Right atrium auricular region (tissue), 2 donors: ENCODE measurements at regions not wholly inside any gene's neighbourhood (a gene's known extent, or its start where the extent isn't known, plus 50 kb on each side); places are given as distances from the start of the nearest gene placed in this dataset.

Source experiments
- DNase-seq: peaks from one replicate; pipeline ENCODE4 v3.0.0-alpha.2; 2019; ENCODE audit warnings: low spot score
- H3K27ac ChIP-seq, 2 donors: fragments of 200-600 bp; sonication (generic); 1 replicate in 1 of 2; 2 replicates in 1 of 2; pipeline ENCODE4 v1.5.1; 2016 to 2019
- H3K27me3 ChIP-seq, 2 donors: fragments of 200-600 bp; sonication (generic); one replicate each; pipeline versions ENCODE4 v1.5.1 to v1.6.0; 2017 to 2019
- H3K36me3 ChIP-seq: fragments of 200-600 bp; sonication (generic); one replicate; pipeline ENCODE4 v1.5.1; 2016
- H3K4me1 ChIP-seq, 2 donors: fragments of 200-600 bp; sonication (generic); one replicate each; pipeline versions ENCODE4 v1.5.1 to v1.6.0; 2017 to 2019
- H3K4me3 ChIP-seq, 2 donors: fragments of 200-600 bp; sonication (generic); 1 replicate in 1 of 2; 2 replicates in 1 of 2; pipeline ENCODE4 v1.5.1; 2017 to 2019; ENCODE audit warnings: mild to moderate bottlenecking in 1 of 2, moderate library complexity in 1 of 2
- H3K9me3 ChIP-seq, 2 donors: fragments of 200-600 bp; sonication (generic); one replicate each; pipeline ENCODE4 v1.5.1; 2019
- TF ChIP-seq, protein P1 (sequence below), 2 donors: fragments of 200-600 bp; sonication (generic); IDR thresholded peaks; one replicate each; pipeline ENCODE4 v1.5.1; 2019; ENCODE audit warnings: antibody characterized with exemption in 2 of 2

DNA sequence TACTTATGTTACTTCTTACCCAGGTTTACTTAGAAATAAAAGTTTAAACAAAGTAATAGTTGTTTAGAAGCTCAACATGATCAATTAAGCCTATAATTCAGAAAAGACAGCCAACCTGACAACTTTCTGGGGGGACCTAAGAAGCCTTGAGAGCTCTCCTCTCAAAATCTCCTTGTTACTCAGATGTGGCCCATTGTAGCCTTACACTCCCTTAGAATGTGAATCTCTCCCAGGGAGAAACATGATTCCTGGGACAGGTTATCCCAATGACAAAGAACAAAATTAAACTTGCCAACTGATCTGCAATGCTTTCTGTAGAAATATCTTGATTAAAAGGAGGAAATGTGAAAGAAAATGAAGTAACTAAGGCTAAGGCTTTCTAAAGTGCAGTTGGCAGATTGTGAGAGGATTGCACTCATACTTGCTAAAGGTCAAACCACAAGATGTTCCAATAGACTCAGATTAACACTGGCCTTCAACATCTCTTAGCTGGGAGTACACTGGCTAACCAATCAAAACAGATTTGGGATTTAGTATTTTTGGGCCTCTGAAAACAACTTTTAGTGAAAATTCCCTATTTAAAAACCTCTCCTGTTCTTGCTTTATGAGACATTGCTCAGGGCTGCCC lies 72.3 kb upstream of the TMX1 start:
- Histone ChIP-seq H3K4me1 (no peaks in the 10 kb centered on the region), H3K27me3 (no peaks in the 10 kb centered on the region), H3K36me3 (no peaks in the 10 kb centered on the region), H3K4me3 (no peak overlapping the region), H3K9me3 (no peaks in the 10 kb centered on the region), H3K27ac (peak overlapping the region in 1 of 2 donors; percentile 7)
- TF ChIP-seq, protein P1, sequence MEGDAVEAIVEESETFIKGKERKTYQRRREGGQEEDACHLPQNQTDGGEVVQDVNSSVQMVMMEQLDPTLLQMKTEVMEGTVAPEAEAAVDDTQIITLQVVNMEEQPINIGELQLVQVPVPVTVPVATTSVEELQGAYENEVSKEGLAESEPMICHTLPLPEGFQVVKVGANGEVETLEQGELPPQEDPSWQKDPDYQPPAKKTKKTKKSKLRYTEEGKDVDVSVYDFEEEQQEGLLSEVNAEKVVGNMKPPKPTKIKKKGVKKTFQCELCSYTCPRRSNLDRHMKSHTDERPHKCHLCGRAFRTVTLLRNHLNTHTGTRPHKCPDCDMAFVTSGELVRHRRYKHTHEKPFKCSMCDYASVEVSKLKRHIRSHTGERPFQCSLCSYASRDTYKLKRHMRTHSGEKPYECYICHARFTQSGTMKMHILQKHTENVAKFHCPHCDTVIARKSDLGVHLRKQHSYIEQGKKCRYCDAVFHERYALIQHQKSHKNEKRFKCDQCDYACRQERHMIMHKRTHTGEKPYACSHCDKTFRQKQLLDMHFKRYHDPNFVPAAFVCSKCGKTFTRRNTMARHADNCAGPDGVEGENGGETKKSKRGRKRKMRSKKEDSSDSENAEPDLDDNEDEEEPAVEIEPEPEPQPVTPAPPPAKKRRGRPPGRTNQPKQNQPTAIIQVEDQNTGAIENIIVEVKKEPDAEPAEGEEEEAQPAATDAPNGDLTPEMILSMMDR (IDR thresholded peaks at IDR 0.05): no peak
- no peak for DNase-seq

DNA sequence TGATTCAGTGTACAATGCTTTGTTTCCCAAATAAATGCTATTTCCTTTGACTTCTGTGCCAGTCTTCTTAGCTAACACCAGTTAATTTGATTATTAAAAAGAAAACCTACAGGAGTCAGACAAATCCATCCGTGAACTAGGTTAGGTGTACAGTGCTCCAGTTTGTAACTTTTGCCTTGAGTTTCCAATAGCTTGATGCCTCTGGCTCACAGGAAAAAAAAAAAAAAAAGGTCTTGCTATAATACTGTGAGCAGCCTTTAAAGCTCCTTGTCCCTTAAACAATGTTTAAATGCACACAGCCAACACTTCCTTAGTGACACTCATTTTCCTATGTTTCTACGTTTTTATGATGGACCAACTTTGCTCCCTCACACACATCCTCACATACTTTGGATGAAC lies 71.8 kb upstream of the TMX1 start:
- Histone ChIP-seq H3K4me1 (no peaks in the 10 kb centered on the region), H3K36me3 (no peaks in the 10 kb centered on the region), H3K27ac (peak overlapping the region in 1 of 2 donors; percentile 7), H3K9me3 (no peaks in the 10 kb centered on the region), H3K4me3 (no peak overlapping the region), H3K27me3 (no peaks in the 10 kb centered on the region)
- no peak for DNase-seq
- TF ChIP-seq, protein P1 (IDR thresholded peaks at IDR 0.05): no peak

DNA sequence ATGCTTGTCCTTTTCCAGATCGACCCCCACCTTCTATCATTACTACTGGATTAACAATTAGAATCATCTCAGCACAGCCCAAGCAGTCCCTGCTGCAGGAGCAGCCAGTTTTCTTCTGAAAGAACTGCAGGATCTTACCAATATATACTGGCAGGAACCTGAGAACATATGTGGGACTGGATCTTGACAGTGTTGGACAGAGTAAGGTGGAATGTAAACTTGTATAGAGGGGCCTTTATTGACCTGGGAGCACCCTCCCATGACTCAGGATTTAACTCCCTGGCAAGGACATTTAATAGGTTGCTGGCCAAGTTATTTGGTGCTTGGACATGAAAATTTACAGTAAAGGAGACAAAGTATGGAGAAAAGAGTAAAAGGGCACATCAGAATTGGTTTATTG lies 66.2 kb upstream of the TMX1 start:
- TF ChIP-seq, protein P1 (IDR thresholded peaks at IDR 0.05): no peak
- Histone ChIP-seq H3K4me1 (no peaks in the 10 kb centered on the region), H3K27ac (no peak overlapping the region), H3K27me3 (no peaks in the 10 kb centered on the region), H3K36me3 (no peaks in the 10 kb centered on the region), H3K4me3 (no peak overlapping the region), H3K9me3 (no peaks in the 10 kb centered on the region)
- no peak for DNase-seq

DNA sequence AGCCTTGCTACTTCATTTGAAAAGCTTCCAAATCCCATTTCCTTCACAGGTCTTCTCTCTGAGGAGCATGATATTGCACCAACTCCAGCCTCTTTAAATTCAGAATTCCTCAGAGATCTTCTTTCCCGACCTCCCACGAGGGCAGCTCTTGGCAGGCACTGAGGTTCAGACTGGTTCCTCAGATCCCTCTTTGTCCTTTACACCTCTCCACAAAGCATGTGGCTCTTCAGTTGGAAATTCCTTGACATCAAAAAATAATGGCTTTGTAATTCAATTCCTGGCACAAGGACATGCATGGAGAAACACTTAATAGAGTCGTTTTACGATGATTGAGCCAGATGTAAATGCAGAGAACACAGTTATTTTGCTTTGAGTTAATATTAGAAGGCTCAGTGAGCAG lies 63.2 kb upstream of the TMX1 start:
- Histone ChIP-seq H3K4me1 (no peaks in the 10 kb centered on the region), H3K4me3 (no peak overlapping the region), H3K9me3 (no peaks in the 10 kb centered on the region), H3K27ac (no peak overlapping the region), H3K36me3 (no peaks in the 10 kb centered on the region), H3K27me3 (no peaks in the 10 kb centered on the region)
- TF ChIP-seq, protein P1 (IDR thresholded peaks at IDR 0.05): no peak
- DNase-seq: no peak

DNA sequence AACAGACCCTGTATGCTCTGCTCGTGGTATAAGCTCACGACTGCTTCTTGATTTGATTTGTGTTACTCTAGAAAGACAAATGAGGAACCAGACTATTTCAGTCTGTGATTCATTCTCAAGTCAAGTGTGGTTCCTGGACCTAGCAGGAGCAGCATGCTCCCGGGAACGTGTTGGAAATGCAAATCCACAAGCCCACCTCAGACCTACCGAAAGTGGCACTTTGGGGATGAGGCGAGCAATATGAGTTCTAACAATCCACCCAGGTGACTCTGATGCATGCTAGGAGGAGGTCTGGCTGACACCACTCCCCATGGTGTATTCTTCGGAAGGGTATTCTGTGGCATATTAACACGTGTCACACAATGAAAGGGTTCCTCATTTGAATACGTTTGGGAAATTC lies 59.5 kb upstream of the TMX1 start:
- no peak for DNase-seq
- TF ChIP-seq, protein P1 (IDR thresholded peaks at IDR 0.05): no peak
- H3K4me1 ChIP-seq: no peaks in the 10 kb centered on the region
- H3K27me3 ChIP-seq: no peaks in the 10 kb centered on the region
- no peaks in the 10 kb centered on the region for H3K9me3 ChIP-seq
- no peak overlapping the region for H3K4me3 ChIP-seq
- no peaks in the 10 kb centered on the region for H3K36me3 ChIP-seq
- H3K27ac ChIP-seq: no peak overlapping the region

DNA sequence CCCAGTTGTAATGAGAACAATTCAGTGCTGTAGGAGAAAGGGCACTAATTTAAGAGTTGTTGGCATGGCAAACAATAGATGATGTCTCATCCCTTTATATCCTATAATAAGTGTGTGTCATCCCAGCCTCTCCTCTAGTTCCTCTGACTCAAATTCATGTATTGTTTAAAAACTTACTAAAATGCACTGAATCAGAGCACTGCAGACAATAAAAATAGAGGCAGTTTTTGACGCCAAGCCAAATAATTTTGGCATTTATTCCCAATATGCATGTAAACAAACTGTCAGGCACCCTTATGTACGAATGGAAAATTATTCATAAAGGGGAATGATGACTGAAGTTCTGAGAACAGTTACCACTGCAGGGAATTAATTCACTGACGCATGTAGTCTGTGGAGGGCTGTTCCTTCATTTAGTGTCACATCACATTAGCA lies 57.9 kb upstream of the TMX1 start:
- Histone ChIP-seq H3K27ac (no peak overlapping the region), H3K27me3 (no peaks in the 10 kb centered on the region), H3K9me3 (no peaks in the 10 kb centered on the region), H3K4me1 (no peaks in the 10 kb centered on the region), H3K4me3 (no peak overlapping the region), H3K36me3 (no peaks in the 10 kb centered on the region)
- TF ChIP-seq, protein P1 (IDR thresholded peaks at IDR 0.05): no peak
- no peak for DNase-seq
